Adrenal gland (tissue), 5 donors: ENCODE measurements at regions not wholly inside any gene's neighbourhood (a gene's known extent, or its start where the extent isn't known, plus 50 kb on each side); places are given as distances from the start of the nearest gene placed in this dataset.

ENCODE experiments used
- POLR2A ChIP-seq, 2 donors: fragments of 450-650 bp; IDR thresholded peaks; one replicate each; pipeline ENCODE4 v1.6.1; 2017; ENCODE audit warnings: antibody characterized with exemption in 2 of 2, mild to moderate bottlenecking in 2 of 2, moderate library complexity in 1 of 2
- TF ChIP-seq, protein P1 (sequence below), 6 experiments: fragments of 450-650 bp in 4 of 6; fragments of 200-600 bp in 2 of 6; sonication (generic) in 1 of 6; IDR thresholded peaks; 1 replicate in 5 of 6; 2 replicates in 1 of 6; pipeline versions ENCODE4 v1.5.1 to v1.8.0; 2016 to 2021; ENCODE audit warnings: antibody characterized with exemption in 6 of 6, mild to moderate bottlenecking in 2 of 6, moderate library complexity in 1 of 6
- donor health status: DM: no; HTN: no; CAD: no.

DNA sequence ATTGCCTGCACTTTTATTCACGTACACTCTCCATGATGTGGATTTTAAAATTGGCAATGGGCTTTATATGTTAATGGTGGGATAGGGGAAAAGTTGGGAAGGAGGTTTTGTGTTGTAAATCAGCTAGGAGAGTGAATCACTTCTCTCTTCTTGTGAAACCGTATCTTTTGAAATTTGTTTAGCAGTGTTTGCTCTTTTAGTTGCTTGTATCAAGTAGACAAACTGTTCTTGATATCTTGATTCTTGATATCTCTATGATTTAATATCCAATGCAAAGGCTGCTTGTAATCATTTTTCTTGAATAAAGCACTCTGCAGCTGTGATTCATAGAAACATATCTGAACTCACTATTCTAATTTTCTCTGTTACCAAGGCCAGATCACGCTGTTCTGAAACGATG, 615.1 kb downstream of the CCER1 start:
- TF ChIP-seq, protein P1, sequence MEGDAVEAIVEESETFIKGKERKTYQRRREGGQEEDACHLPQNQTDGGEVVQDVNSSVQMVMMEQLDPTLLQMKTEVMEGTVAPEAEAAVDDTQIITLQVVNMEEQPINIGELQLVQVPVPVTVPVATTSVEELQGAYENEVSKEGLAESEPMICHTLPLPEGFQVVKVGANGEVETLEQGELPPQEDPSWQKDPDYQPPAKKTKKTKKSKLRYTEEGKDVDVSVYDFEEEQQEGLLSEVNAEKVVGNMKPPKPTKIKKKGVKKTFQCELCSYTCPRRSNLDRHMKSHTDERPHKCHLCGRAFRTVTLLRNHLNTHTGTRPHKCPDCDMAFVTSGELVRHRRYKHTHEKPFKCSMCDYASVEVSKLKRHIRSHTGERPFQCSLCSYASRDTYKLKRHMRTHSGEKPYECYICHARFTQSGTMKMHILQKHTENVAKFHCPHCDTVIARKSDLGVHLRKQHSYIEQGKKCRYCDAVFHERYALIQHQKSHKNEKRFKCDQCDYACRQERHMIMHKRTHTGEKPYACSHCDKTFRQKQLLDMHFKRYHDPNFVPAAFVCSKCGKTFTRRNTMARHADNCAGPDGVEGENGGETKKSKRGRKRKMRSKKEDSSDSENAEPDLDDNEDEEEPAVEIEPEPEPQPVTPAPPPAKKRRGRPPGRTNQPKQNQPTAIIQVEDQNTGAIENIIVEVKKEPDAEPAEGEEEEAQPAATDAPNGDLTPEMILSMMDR (IDR thresholded peaks at IDR 0.05), result no peak
- no peak for TF ChIP-seq POLR2A (IDR thresholded peaks at IDR 0.05)
